ENCODE measurements at regions not wholly inside any gene's neighbourhood (a gene's known extent, or its start where the extent isn't known, plus 50 kb on each side); places are given as distances from the start of the nearest gene placed in this dataset.

GRCh38 chr15:45842151-45842550, 207.3 kb downstream of the SQOR start:
- H3K4me3 ChIP-seq (ENCODE audit: low read depth, low read length, poor library complexity, severe bottlenecking) = no peak overlapping the region
- H3K36me3 ChIP-seq (ENCODE audit: insufficient read depth, low read length) = no peaks in the 10 kb centered on the region
- H3K9me2 ChIP-seq (ENCODE audit: low read depth, low read length) = no peaks in the 10 kb centered on the region
- H3K9me3 ChIP-seq (ENCODE audit: low read length) = no peaks in the 10 kb centered on the region
- TF ChIP-seq EZH2 (IDR thresholded peaks at IDR 0.05; ENCODE audit: borderline replicate concordance, low read length) (no peak), CTCF (IDR thresholded peaks at IDR 0.05; ENCODE audit: low read length) (no peak)
- H3K79me2 ChIP-seq (ENCODE audit: insufficient read depth, low read length) = no peaks in the 10 kb centered on the region
- H3F3A ChIP-seq (ENCODE audit: insufficient read depth, low read length) = no peaks in the 10 kb centered on the region
- no peaks in the 10 kb centered on the region for H3K4me1 ChIP-seq (ENCODE audit: insufficient read depth, low read length, severe bottlenecking)
- H3K4me2 ChIP-seq (ENCODE audit: low read length) = no peak overlapping the region
- H2AFZ ChIP-seq (ENCODE audit: low read length) = no peak overlapping the region
- H3K27me3 ChIP-seq (ENCODE audit: insufficient read depth, low read length) = 0 out of 2 replicates have a peak, but pooled peaks cover 5% of the 10 kb centered on the region
- no peak overlapping the region for H3K27ac ChIP-seq (ENCODE audit: low read depth, low read length, poor library complexity, severe bottlenecking)
- no peaks in the 10 kb centered on the region for H4K20me1 ChIP-seq (ENCODE audit: insufficient read depth, low read length)
- no peak overlapping the region for H3K9ac ChIP-seq (ENCODE audit: low read length)

GRCh38 chr15:45847645-45848044, 212.8 kb downstream of the SQOR start:
- no peaks in the 10 kb centered on the region for H3K36me3 ChIP-seq (ENCODE audit: insufficient read depth, low read length)
- no peaks in the 10 kb centered on the region for H3F3A ChIP-seq (ENCODE audit: insufficient read depth, low read length)
- H3K4me2 ChIP-seq (ENCODE audit: low read length) = no peak overlapping the region
- no peaks in the 10 kb centered on the region for H3K9me3 ChIP-seq (ENCODE audit: low read length)
- no peaks in the 10 kb centered on the region for H4K20me1 ChIP-seq (ENCODE audit: insufficient read depth, low read length)
- H3K4me3 ChIP-seq (ENCODE audit: low read depth, low read length, poor library complexity, severe bottlenecking) = no peak overlapping the region
- no peak for TF ChIP-seq EZH2 (IDR thresholded peaks at IDR 0.05; ENCODE audit: borderline replicate concordance, low read length)
- H2AFZ ChIP-seq (ENCODE audit: low read length) = no peak overlapping the region
- H3K27ac ChIP-seq (ENCODE audit: low read depth, low read length, poor library complexity, severe bottlenecking) = no peak overlapping the region
- no peak overlapping the region for H3K9ac ChIP-seq (ENCODE audit: low read length)
- no peaks in the 10 kb centered on the region for H3K9me2 ChIP-seq (ENCODE audit: low read depth, low read length)
- no peaks in the 10 kb centered on the region for H3K4me1 ChIP-seq (ENCODE audit: insufficient read depth, low read length, severe bottlenecking)
- H3K27me3 ChIP-seq (ENCODE audit: insufficient read depth, low read length) = no peaks in the 10 kb centered on the region
- no peaks in the 10 kb centered on the region for H3K79me2 ChIP-seq (ENCODE audit: insufficient read depth, low read length)

GRCh38 chr15:45849136-45849535, 214.3 kb downstream of the SQOR start:
- no peaks in the 10 kb centered on the region for H3K27me3 ChIP-seq (ENCODE audit: insufficient read depth, low read length)
- H3K9ac ChIP-seq (ENCODE audit: low read length) = no peak overlapping the region
- H3K4me3 ChIP-seq (ENCODE audit: low read depth, low read length, poor library complexity, severe bottlenecking) = no peak overlapping the region
- H4K20me1 ChIP-seq (ENCODE audit: insufficient read depth, low read length) = no peaks in the 10 kb centered on the region
- H3K79me2 ChIP-seq (ENCODE audit: insufficient read depth, low read length) = no peaks in the 10 kb centered on the region
- no peaks in the 10 kb centered on the region for H3K9me2 ChIP-seq (ENCODE audit: low read depth, low read length)
- H3F3A ChIP-seq (ENCODE audit: insufficient read depth, low read length) = no peaks in the 10 kb centered on the region
- no peaks in the 10 kb centered on the region for H3K4me1 ChIP-seq (ENCODE audit: insufficient read depth, low read length, severe bottlenecking)
- no peaks in the 10 kb centered on the region for H3K36me3 ChIP-seq (ENCODE audit: insufficient read depth, low read length)
- no peak overlapping the region for H3K27ac ChIP-seq (ENCODE audit: low read depth, low read length, poor library complexity, severe bottlenecking)
- no peak overlapping the region for H2AFZ ChIP-seq (ENCODE audit: low read length)
- TF ChIP-seq EZH2 (IDR thresholded peaks at IDR 0.05; ENCODE audit: borderline replicate concordance, low read length) (no peak), CTCF (IDR thresholded peaks at IDR 0.05; ENCODE audit: low read length) (no peak)
- no peaks in the 10 kb centered on the region for H3K9me3 ChIP-seq (ENCODE audit: low read length)
- H3K4me2 ChIP-seq (ENCODE audit: low read length) = no peak overlapping the region

GRCh38 chr15:45854455-45855202, 219.8 kb downstream of the SQOR start:
- H3K4me2 ChIP-seq (ENCODE audit: low read length) = no peak overlapping the region
- H3K9ac ChIP-seq (ENCODE audit: low read length) = no peak overlapping the region
- no peaks in the 10 kb centered on the region for H3K4me1 ChIP-seq (ENCODE audit: insufficient read depth, low read length, severe bottlenecking)
- H3F3A ChIP-seq (ENCODE audit: insufficient read depth, low read length) = no peaks in the 10 kb centered on the region
- H3K27ac ChIP-seq (ENCODE audit: low read depth, low read length, poor library complexity, severe bottlenecking) = no peak overlapping the region
- no peak overlapping the region for H3K4me3 ChIP-seq (ENCODE audit: low read depth, low read length, poor library complexity, severe bottlenecking)
- no peaks in the 10 kb centered on the region for H3K27me3 ChIP-seq (ENCODE audit: insufficient read depth, low read length)
- H4K20me1 ChIP-seq (ENCODE audit: insufficient read depth, low read length) = no peaks in the 10 kb centered on the region
- TF ChIP-seq EZH2 (IDR thresholded peaks at IDR 0.05; ENCODE audit: borderline replicate concordance, low read length) (no peak), CTCF (IDR thresholded peaks at IDR 0.05; ENCODE audit: low read length) (no peak)
- H3K36me3 ChIP-seq (ENCODE audit: insufficient read depth, low read length) = no peaks in the 10 kb centered on the region
- H3K9me2 ChIP-seq (ENCODE audit: low read depth, low read length) = no peaks in the 10 kb centered on the region
- H2AFZ ChIP-seq (ENCODE audit: low read length) = no peak overlapping the region
- no peaks in the 10 kb centered on the region for H3K9me3 ChIP-seq (ENCODE audit: low read length)
- H3K79me2 ChIP-seq (ENCODE audit: insufficient read depth, low read length) = no peaks in the 10 kb centered on the region
